Gastrocnemius medialis (tissue), 4 donors: ENCODE measurements at regions not wholly inside any gene's neighbourhood (a gene's known extent, or its start where the extent isn't known, plus 50 kb on each side); places are given as distances from the start of the nearest gene placed in this dataset.

Experiments used
- ATAC-seq, 2 donors: fragments of 150-250 bp; one replicate each; pipeline ENCODE4 v1.9.1; 2016
- DNase-seq, 2 donors: peaks; one replicate each; pipeline ENCODE4 v3.0.0-alpha.2; 2019
- H3K27ac ChIP-seq, 4 donors: fragments of 200-600 bp; sonication (generic); 1 replicate in 1 of 4; 2 replicates in 3 of 4; pipeline ENCODE4 v1.5.1; 2016 to 2018; ENCODE audit warnings: mild to moderate bottlenecking in 2 of 4, moderate library complexity in 1 of 4
- H3K27me3 ChIP-seq, 3 donors: fragments of 200-600 bp; sonication (generic) in 2 of 3; 1 replicate in 1 of 3; 2 replicates in 2 of 3; pipeline versions ENCODE4 v1.5.1 to v1.6.0; 2016 to 2019; ENCODE audit warnings: mild to moderate bottlenecking in 1 of 3, moderate library complexity in 1 of 3
- H3K36me3 ChIP-seq, 2 donors: fragments of 200-600 bp; sonication (generic) in 1 of 2; one replicate each; pipeline ENCODE4 v1.5.1; 2017 to 2018
- H3K4me1 ChIP-seq, 2 donors: fragments of 200-600 bp; sonication (generic) in 1 of 2; one replicate each; pipeline ENCODE4 v1.5.1; 2016 to 2017; ENCODE audit warnings: mild to moderate bottlenecking in 2 of 2
- H3K4me3 ChIP-seq, 4 donors: fragments of 200-600 bp; sonication (generic) in 3 of 4; 1 replicate in 1 of 4; 2 replicates in 3 of 4; pipeline ENCODE4 v1.5.1; 2016 to 2019; ENCODE audit warnings: mild to moderate bottlenecking in 2 of 4
- H3K9me3 ChIP-seq, 3 donors: fragments of 200-600 bp; sonication (generic) in 2 of 3; 1 replicate in 1 of 3; 2 replicates in 2 of 3; pipeline ENCODE4 v1.5.1; 2016 to 2019
- CTCF ChIP-seq, 5 experiments: fragments of 450-650 bp in 3 of 5; fragments of 200-600 bp in 2 of 5; sonication (generic) in 2 of 5; IDR thresholded peaks in 4 of 5; conservative IDR thresholded peaks in 1 of 5; 1 replicate in 4 of 5; 2 replicates in 1 of 5; pipeline ENCODE4 v1.5.1; 2016 to 2019; ENCODE audit warnings: antibody characterized with exemption in 5 of 5, mild to moderate bottlenecking in 3 of 5, moderate library complexity in 3 of 5
- POLR2A ChIP-seq, 2 donors: fragments of 450-650 bp; IDR thresholded peaks; one replicate each; pipeline ENCODE4 v1.6.1; 2017; ENCODE audit warnings: antibody characterized with exemption in 2 of 2, mild to moderate bottlenecking in 2 of 2, moderate library complexity in 2 of 2
- in situ Hi-C, 4 donors: fragments of 200-750 bp; cut with MboI; loops; one replicate each; pipeline versions ENCODE4 v1.15.0 to v1.8.0; 2017; ENCODE audit warnings: low sequenced_read_pairs in 4 of 4
- intact Hi-C: fragments of 100-400 bp; cut with DNase I; formaldehyde crosslinking; loops from one replicate; pipeline ENCODE4 v1.15.1; 2023; ENCODE audit warnings: low total_unique reads

- TF ChIP-seq POLR2A (IDR thresholded peaks at IDR 0.05) (no peak), CTCF (IDR thresholded peaks at IDR 0.05 in 4 of 5, conservative IDR thresholded peaks at IDR 0.05 in 1 of 5) (no peak)
- intact Hi-C loops (no loop called here), in situ Hi-C loops (no loop called here)
- Histone ChIP-seq H3K36me3 (no peaks in the 10 kb centered on the region), H3K4me3 (no peak overlapping the region), H3K9me3 (no peaks in the 10 kb centered on the region), H3K27me3 (no peaks in the 10 kb centered on the region), H3K27ac (no peak overlapping the region), H3K4me1 (no peaks in the 10 kb centered on the region)
- ATAC-seq (no peak), DNase-seq (no peak)
Measured at GRCh38 chr20:11255455-11255854, 581.7 kb upstream of the JAG1 start.

- no peak overlapping the region for H3K27ac ChIP-seq
- in situ Hi-C loops, result no loop called here
Measured at GRCh38 chr20:11255860-11256259, 582.1 kb upstream of the JAG1 start.

GRCh38 chr20:11260611-11261010 lies 586.8 kb upstream of the JAG1 start:
- Histone ChIP-seq H3K27ac (no peak overlapping the region), H3K27me3 (no peaks in the 10 kb centered on the region), H3K36me3 (no peaks in the 10 kb centered on the region), H3K4me3 (no peak overlapping the region), H3K9me3 (no peaks in the 10 kb centered on the region), H3K4me1 (no peaks in the 10 kb centered on the region)
- DNase-seq (no peak), ATAC-seq (no peak)
- intact Hi-C loops (no loop called here), in situ Hi-C loops (no loop called here)
- TF ChIP-seq CTCF (IDR thresholded peaks at IDR 0.05 in 4 of 5, conservative IDR thresholded peaks at IDR 0.05 in 1 of 5), result no peak
- TF ChIP-seq POLR2A (IDR thresholded peaks at IDR 0.05), result no peak

More at GRCh38 chr20:11255860-11256259, 582.1 kb upstream of the JAG1 start:
- DNase-seq (no peak), ATAC-seq (no peak)
- Histone ChIP-seq H3K4me1 (no peaks in the 10 kb centered on the region), H3K4me3 (no peak overlapping the region), H3K27me3 (no peaks in the 10 kb centered on the region), H3K36me3 (no peaks in the 10 kb centered on the region), H3K9me3 (no peaks in the 10 kb centered on the region)
- intact Hi-C loops, result no loop called here
- no peak for TF ChIP-seq POLR2A (IDR thresholded peaks at IDR 0.05)
- no peak for TF ChIP-seq CTCF (IDR thresholded peaks at IDR 0.05 in 4 of 5, conservative IDR thresholded peaks at IDR 0.05 in 1 of 5)

DNA sequence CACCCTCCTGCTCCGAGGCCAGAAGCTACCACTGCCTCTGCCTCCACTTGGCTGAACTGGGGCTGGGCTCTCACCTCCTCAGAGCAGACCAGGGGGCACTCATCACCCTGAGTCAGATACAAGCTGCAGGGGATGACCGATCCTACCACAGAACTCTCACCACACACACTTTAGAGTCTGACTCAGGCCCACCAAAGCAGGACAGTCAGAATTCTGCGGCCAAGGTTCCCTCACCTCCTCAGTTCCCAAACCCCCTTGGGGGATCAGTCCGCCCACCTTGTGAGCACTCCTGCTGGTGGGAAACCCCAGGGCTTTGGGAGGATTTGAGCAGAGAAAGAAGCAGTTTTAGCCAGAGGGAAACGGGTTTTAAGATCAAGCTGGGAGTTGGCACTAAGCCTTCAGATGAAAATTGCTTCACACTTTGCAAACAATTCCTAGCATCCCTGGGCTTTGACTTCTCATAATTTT lies 587.8 kb upstream of the JAG1 start:
- no peaks in the 10 kb centered on the region for H3K36me3 ChIP-seq
- no peak for TF ChIP-seq POLR2A (IDR thresholded peaks at IDR 0.05)
- no peak for TF ChIP-seq CTCF (IDR thresholded peaks at IDR 0.05 in 4 of 5, conservative IDR thresholded peaks at IDR 0.05 in 1 of 5)
- H3K4me1 ChIP-seq, result no peaks in the 10 kb centered on the region
- intact Hi-C loops, result no loop called here
- no peak for ATAC-seq
- no peaks in the 10 kb centered on the region for H3K9me3 ChIP-seq
- DNase-seq, result no peak
- no peak overlapping the region for H3K27ac ChIP-seq
- H3K27me3 ChIP-seq, result no peaks in the 10 kb centered on the region
- in situ Hi-C loops, result no loop called here
- H3K4me3 ChIP-seq, result no peak overlapping the region

DNA sequence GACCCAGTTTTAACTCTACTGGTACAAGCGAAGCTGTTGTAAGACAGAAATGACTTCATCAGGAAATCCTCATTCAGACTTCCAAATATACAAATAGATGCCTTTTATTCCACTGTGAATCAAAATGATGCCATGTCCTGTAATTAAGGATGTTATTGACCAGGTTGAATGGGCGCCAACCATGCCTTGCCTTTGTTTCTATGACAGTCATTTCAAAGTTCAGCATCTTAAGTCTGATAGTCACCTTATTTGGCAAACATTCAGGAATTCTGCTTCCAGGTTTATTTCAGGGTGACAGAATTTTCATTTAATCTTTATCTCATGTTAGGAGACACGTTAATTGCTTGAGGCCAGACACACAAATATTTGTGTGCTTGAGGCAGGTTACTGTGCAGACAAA lies 592.8 kb upstream of the JAG1 start:
- H3K27ac ChIP-seq, result no peak overlapping the region
- no peak overlapping the region for H3K4me3 ChIP-seq
- no peaks in the 10 kb centered on the region for H3K9me3 ChIP-seq
- no peak for TF ChIP-seq CTCF (IDR thresholded peaks at IDR 0.05 in 4 of 5, conservative IDR thresholded peaks at IDR 0.05 in 1 of 5)
- intact Hi-C loops, result no loop called here
- ATAC-seq (no peak), DNase-seq (no peak)
- no peaks in the 10 kb centered on the region for H3K36me3 ChIP-seq
- H3K27me3 ChIP-seq, result no peaks in the 10 kb centered on the region
- H3K4me1 ChIP-seq, result peaks cover 4 to 5% of the 10 kb centered on the region in 2 donors
- in situ Hi-C loops, result no loop called here
